HEK293T (cell line): ENCODE measurements at regions not wholly inside any gene's neighbourhood (a gene's known extent, or its start where the extent isn't known, plus 50 kb on each side); places are given as distances from the start of the nearest gene placed in this dataset.

ENCODE experiments used
- CTBP1 ChIP-seq: fragments of 450-650 bp; IDR thresholded peaks from 2 replicates; pipeline ENCODE4 v1.6.1; 2016; ENCODE audit warnings: borderline replicate concordance
- L3MBTL2 ChIP-seq: fragments of 450-650 bp; conservative IDR thresholded peaks from 2 replicates; pipeline ENCODE4 v1.6.1; 2016; ENCODE audit warnings: mild to moderate bottlenecking

DNA sequence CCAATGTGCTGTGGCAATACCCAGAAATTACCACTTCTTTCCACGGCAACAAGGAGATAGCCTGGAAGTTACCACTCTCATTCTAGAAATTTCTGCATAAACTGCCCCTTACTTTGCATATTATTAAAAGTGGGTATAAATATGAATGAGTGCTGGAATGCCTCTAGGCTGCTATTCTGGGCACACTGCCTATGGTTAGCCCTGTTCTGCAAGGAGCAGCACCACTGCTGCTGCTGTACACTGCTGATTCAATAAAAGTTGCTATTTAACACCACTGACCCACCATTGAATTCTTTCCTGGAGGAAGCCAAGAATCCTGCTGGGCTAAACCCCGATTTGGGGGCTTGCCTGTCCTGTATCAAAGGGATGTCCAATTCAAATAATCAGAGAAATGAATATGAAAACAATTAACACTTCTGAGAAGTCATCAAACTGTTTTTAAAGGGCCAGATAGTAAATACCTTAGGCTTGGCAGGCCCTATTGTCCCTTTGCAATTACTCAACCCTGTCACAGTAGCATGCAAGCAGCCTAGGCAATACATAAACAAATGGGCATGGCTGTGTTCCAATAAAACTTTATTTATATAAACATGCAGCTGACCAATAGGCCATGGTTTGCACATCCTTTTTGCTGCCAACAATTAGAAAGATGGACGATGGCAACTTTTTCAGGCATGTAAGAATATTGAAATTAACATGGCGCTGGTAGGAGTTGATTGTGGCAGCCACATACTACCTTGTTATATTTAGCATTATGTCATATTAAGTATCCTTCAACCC, 369.4 kb upstream of the B3GALT2 start:
- TF ChIP-seq L3MBTL2 (no peak), CTBP1 (no peak)
